Spleen (tissue), 11 donors: ENCODE measurements at regions not wholly inside any gene's neighbourhood (a gene's known extent, or its start where the extent isn't known, plus 50 kb on each side); places are given as distances from the start of the nearest gene placed in this dataset.

ENCODE experiments used
- DNase-seq: peaks from one replicate; pipeline ENCODE4 v3.0.0-alpha.2; 2020
- H3K27ac ChIP-seq, 8 donors: fragments of 200-600 bp; sonication (generic) in 7 of 8; 1 replicate in 4 of 8; 2 replicates in 4 of 8; pipeline versions ENCODE4 v1.5.0 to v1.8.0; 2016 to 2021; ENCODE audit warnings: inconsistent platforms in 4 of 8, mild to moderate bottlenecking in 4 of 8, moderate library complexity in 1 of 8
- H3K27me3 ChIP-seq, 7 donors: fragments of 200-600 bp; sonication (generic) in 6 of 7; replicated peaks in 1 of 7; 1 replicate in 4 of 7; 2 replicates in 3 of 7; pipeline versions ENCODE4 v1.5.0 to v1.8.0; 2016 to 2021; ENCODE audit warnings: inconsistent platforms in 3 of 7, mild to moderate bottlenecking in 1 of 7
- H3K36me3 ChIP-seq, 6 donors: fragments of 200-600 bp; sonication (generic) in 5 of 6; 1 replicate in 4 of 6; 2 replicates in 2 of 6; pipeline versions ENCODE4 v1.5.0 to v1.8.0; 2016 to 2021; ENCODE audit warnings: inconsistent platforms in 2 of 6
- H3K4me1 ChIP-seq, 6 donors: fragments of 200-600 bp; sonication (generic) in 5 of 6; 1 replicate in 3 of 6; 2 replicates in 3 of 6; pipeline versions ENCODE4 v1.5.0 to v1.8.0; 2016 to 2021; ENCODE audit warnings: inconsistent platforms in 3 of 6
- H3K4me3 ChIP-seq, 8 donors: fragments of 200-600 bp; sonication (generic) in 7 of 8; 1 replicate in 4 of 8; 2 replicates in 4 of 8; pipeline versions ENCODE4 v1.5.0 to v1.8.0; 2016 to 2021; ENCODE audit warnings: inconsistent platforms in 4 of 8, mild to moderate bottlenecking in 4 of 8, moderate library complexity in 2 of 8
- H3K9me3 ChIP-seq, 8 donors: fragments of 200-600 bp; sonication (generic) in 7 of 8; 1 replicate in 4 of 8; 2 replicates in 4 of 8; pipeline versions ENCODE4 v1.5.0 to v1.8.0; 2016 to 2021; ENCODE audit warnings: inconsistent platforms in 4 of 8
- POLR2A ChIP-seq, 3 donors: fragments of 450-650 bp; IDR thresholded peaks; one replicate each; pipeline ENCODE4 v1.5.1; 2017; ENCODE audit warnings: antibody characterized with exemption in 3 of 3, mild to moderate bottlenecking in 1 of 3
- POLR2AphosphoS5 ChIP-seq, 3 donors: sonication (generic); formaldehyde crosslinking; IDR thresholded peaks; one replicate each; pipeline ENCODE4 v1.5.1; 2017; ENCODE audit warnings: antibody characterized with exemption in 3 of 3
- WGBS, 5 donors: extraction: QIAGEN DNeasy Blood & Tissue Kit in 3 of 5; methylation state at CpG; one replicate each; pipeline versions ENCODE4 v1.1.5 to v1.1.7; 2013 to 2018; 5-methylcytosine and 5-hydroxymethylcytosine counted together
- intact Hi-C: fragments of 100-400 bp; cut with DNase I; formaldehyde crosslinking; loops from one replicate; pipeline ENCODE4 v1.15.0; 2023; ENCODE audit warnings: low total_unique reads
- TF ChIP-seq, protein P1 (sequence below), 11 experiments: fragments of 200-600 bp in 7 of 11; fragments of 450-650 bp in 4 of 11; sonication (generic) in 4 of 11; IDR thresholded peaks in 8 of 11; conservative IDR thresholded peaks in 3 of 11; 1 replicate in 7 of 11; 2 replicates in 4 of 11; pipeline versions ENCODE4 v1.4.0 to v1.8.0; 2016 to 2021; ENCODE audit warnings: antibody characterized with exemption in 11 of 11, inconsistent platforms in 4 of 11, mild to moderate bottlenecking in 1 of 11
- donor health status: healthy with polysubstance abuse.
- donor health status: DM: no; HTN: no; CAD: no; lungs with moderate emphysema.
- donor health status: DM: no; HTN: no; CAD: no.
- donor health status: Bipolar disorder and iron deficiency.
- donor health status: healthy.
- donor health status: DM: no; HTN: no; CAD: no.
- donor health status: DM: yes; HTN: yes; CAD: no.

DNA sequence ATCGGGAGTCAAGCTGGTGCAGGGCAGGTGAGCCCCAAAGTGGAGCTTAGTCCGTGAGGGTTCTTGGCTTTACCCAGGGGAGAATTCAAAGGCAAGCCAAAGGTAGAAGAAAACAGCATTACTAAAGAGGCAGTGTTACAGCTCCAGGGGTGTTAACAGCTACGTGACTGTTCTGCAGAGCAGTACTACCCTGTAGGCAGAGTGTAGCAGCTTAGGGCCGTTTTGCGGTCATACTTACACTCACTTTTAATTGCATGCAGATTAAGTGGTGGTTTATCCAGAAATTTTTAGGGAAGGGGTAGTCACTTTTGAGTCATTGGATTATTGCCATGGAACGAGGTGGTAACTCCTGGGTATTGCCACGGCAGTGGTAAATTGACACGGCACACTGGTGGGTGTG is 482.2 kb downstream of the SLITRK5 start:
- no peaks in the 10 kb centered on the region for H3K36me3 ChIP-seq
- no peaks in the 10 kb centered on the region for H3K4me1 ChIP-seq
- no peak for DNase-seq
- TF ChIP-seq, protein P1, sequence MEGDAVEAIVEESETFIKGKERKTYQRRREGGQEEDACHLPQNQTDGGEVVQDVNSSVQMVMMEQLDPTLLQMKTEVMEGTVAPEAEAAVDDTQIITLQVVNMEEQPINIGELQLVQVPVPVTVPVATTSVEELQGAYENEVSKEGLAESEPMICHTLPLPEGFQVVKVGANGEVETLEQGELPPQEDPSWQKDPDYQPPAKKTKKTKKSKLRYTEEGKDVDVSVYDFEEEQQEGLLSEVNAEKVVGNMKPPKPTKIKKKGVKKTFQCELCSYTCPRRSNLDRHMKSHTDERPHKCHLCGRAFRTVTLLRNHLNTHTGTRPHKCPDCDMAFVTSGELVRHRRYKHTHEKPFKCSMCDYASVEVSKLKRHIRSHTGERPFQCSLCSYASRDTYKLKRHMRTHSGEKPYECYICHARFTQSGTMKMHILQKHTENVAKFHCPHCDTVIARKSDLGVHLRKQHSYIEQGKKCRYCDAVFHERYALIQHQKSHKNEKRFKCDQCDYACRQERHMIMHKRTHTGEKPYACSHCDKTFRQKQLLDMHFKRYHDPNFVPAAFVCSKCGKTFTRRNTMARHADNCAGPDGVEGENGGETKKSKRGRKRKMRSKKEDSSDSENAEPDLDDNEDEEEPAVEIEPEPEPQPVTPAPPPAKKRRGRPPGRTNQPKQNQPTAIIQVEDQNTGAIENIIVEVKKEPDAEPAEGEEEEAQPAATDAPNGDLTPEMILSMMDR (IDR thresholded peaks at IDR 0.05 in 8 of 11, conservative IDR thresholded peaks at IDR 0.05 in 3 of 11): no peak
- TF ChIP-seq POLR2A (IDR thresholded peaks at IDR 0.05) (no peak), POLR2AphosphoS5 (IDR thresholded peaks at IDR 0.05) (no peak)
- peaks cover 0 to 8% (median 0%) of the 10 kb centered on the region in 8 donors for H3K9me3 ChIP-seq
- H3K4me3 ChIP-seq: no peak overlapping the region
- H3K27me3 ChIP-seq: no peaks in the 10 kb centered on the region
- no peak overlapping the region for H3K27ac ChIP-seq
- intact Hi-C loops: no loop called here
- WGBS, 5 donors: 85 to 92% (median 90%) methylated on average over 8 of the region's 8 CpGs

DNA sequence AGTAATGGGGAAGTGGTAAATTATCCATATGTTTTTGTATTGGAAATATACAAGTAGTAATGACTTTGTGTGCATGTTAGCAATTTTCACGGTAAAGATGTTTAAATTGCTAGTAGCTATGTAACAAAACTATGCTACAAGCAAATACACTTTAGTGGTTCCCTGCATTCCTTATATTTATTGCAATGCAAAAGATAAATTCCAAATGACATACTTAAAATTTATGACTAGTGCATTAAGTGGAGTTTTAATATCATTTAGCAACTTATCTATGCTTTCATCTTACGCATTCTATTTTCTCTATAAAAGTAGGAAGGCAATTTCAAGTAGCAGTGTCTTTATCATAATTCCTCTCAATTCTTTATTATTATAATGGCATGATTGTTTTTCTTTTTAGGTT is 482.8 kb downstream of the SLITRK5 start:
- WGBS, 5 donors: 82 to 91% (median 89%) methylated on average over 2 of the region's 2 CpGs

DNA sequence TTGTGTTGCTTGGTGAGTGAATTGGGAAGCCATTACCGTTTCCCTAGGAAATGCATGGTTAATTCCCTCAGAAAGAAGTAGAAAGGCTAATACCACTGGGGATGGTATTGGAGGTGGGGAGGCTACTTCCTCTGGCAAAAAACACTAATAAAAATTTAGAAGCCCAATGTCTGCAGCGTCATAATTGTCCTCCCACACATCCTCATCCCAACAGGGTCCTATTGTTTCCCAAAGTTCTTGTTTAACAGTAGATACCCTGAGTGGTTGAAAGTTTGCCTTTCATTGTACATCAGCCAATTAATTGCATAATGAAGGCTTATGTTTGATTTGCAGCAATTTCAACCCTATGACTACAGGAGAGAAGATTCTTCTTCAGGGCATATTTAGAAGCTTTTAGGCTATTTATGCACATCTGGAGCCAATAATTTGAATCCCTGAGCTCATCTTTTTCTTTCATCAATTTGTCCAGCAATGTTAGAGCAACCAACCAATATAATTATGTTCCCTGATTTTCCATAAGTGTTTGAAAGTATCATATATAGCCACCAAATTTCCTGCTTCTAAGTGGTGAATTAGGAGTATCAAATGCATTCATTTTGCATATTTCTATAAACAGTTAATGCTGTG is 491.0 kb downstream of the SLITRK5 start:
- TF ChIP-seq, protein P1 (IDR thresholded peaks at IDR 0.05 in 8 of 11, conservative IDR thresholded peaks at IDR 0.05 in 3 of 11): no peak
- no peak for TF ChIP-seq POLR2A (IDR thresholded peaks at IDR 0.05)
- TF ChIP-seq POLR2AphosphoS5 (IDR thresholded peaks at IDR 0.05): no peak
- H3K27ac ChIP-seq: no peak overlapping the region
- no peaks in the 10 kb centered on the region for H3K27me3 ChIP-seq
- intact Hi-C loops: no loop called here
- 60 to 85% (median 75%) methylated on average over 2 of the region's 2 CpGs for WGBS, 5 donors
- H3K4me3 ChIP-seq: no peak overlapping the region
- H3K9me3 ChIP-seq: peaks cover 0 to 11% (median 0%) of the 10 kb centered on the region in 8 donors
- no peak for DNase-seq
- no peaks in the 10 kb centered on the region for H3K36me3 ChIP-seq
- H3K4me1 ChIP-seq: no peaks in the 10 kb centered on the region

More for the DNA sequence above, 482.8 kb downstream of the SLITRK5 start:
- no peaks in the 10 kb centered on the region for H3K4me1 ChIP-seq
- H3K36me3 ChIP-seq: no peaks in the 10 kb centered on the region
- no peak for DNase-seq
- H3K27me3 ChIP-seq: no peaks in the 10 kb centered on the region
- intact Hi-C loops: no loop called here
- no peak overlapping the region for H3K4me3 ChIP-seq
- peaks cover 0 to 8% (median 0%) of the 10 kb centered on the region in 8 donors for H3K9me3 ChIP-seq
- TF ChIP-seq POLR2AphosphoS5 (IDR thresholded peaks at IDR 0.05) (no peak), POLR2A (IDR thresholded peaks at IDR 0.05) (no peak)
- TF ChIP-seq, protein P1 (IDR thresholded peaks at IDR 0.05 in 8 of 11, conservative IDR thresholded peaks at IDR 0.05 in 3 of 11): no peak
- H3K27ac ChIP-seq: no peak overlapping the region

DNA sequence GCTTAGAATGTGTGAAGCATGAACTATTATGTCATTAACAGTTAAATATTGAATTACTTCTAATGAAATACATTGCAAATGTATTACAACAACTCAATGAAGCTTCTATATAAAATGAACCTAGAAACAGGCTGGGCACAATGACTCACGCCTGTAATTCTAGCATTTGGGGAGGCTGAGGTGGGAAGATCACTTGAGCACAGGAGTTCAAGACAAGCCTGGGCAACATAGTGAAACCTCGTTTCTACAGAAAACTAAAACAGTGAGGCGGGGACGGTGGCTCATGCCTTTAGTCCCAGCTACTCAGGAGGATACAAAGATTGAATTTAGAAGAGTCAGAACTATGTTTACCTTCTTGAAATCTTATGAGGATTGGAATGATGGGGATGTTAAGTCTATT is 505.1 kb downstream of the SLITRK5 start:
- WGBS, 5 donors: 83 to 89% (median 86%) methylated on average over 4 of the region's 4 CpGs
- DNase-seq: no peak
- peaks cover 0 to 10% (median 6%) of the 10 kb centered on the region in 8 donors for H3K9me3 ChIP-seq
- H3K36me3 ChIP-seq: no peaks in the 10 kb centered on the region
- intact Hi-C loops: no loop called here
- no peak overlapping the region for H3K27ac ChIP-seq
- no peaks in the 10 kb centered on the region for H3K4me1 ChIP-seq
- TF ChIP-seq POLR2A (IDR thresholded peaks at IDR 0.05): no peak
- TF ChIP-seq, protein P1 (IDR thresholded peaks at IDR 0.05 in 8 of 11, conservative IDR thresholded peaks at IDR 0.05 in 3 of 11): no peak
- no peak for TF ChIP-seq POLR2AphosphoS5 (IDR thresholded peaks at IDR 0.05)
- H3K4me3 ChIP-seq: no peak overlapping the region
- H3K27me3 ChIP-seq: no peaks in the 10 kb centered on the region
